ENCODE measurements at regions not wholly inside any gene's neighbourhood (a gene's known extent, or its start where the extent isn't known, plus 50 kb on each side); places are given as distances from the start of the nearest gene placed in this dataset.

- Histone ChIP-seq H3K9me1 (ENCODE audit: insufficient read depth, low read length) (no peaks in the 10 kb centered on the region), H3K4me1 (ENCODE audit: control insufficient read depth, insufficient read depth, low read length) (no peaks in the 10 kb centered on the region), H3K79me1 (ENCODE audit: low read depth in 1 of 2, low read length in 2 of 2) (no peaks in the 10 kb centered on the region), H3K4me3 (ENCODE audit: insufficient read depth, low read depth, low read length) (no peak overlapping the region), H3K4ac (ENCODE audit: low read depth, low read length) (no peak overlapping the region), H2BK5ac (ENCODE audit: low read depth, low read length, poor library complexity, severe bottlenecking) (no peak overlapping the region), H3K56ac (ENCODE audit: extremely low read depth, insufficient read depth, low read length) (no peak overlapping the region), H2BK15ac (ENCODE audit: low read depth, low read length) (no peak overlapping the region), H3K23ac (ENCODE audit: low read depth, low read length) (no peak overlapping the region), H2BK20ac (ENCODE audit: low read depth, low read length) (no peak overlapping the region), H3K27me3 (ENCODE audit: control insufficient read depth, insufficient read depth, low read length) (no peaks in the 10 kb centered on the region), H3K27ac (ENCODE audit: insufficient read depth, low read length) (no peak overlapping the region), H4K91ac (ENCODE audit: insufficient read depth, low read depth, low read length) (no peak overlapping the region), H4K20me1 (ENCODE audit: insufficient read depth, low read length) (no peaks in the 10 kb centered on the region), H3K36me3 (ENCODE audit: control insufficient read depth, insufficient read depth, low read length) (no peaks in the 10 kb centered on the region), H3K18ac (ENCODE audit: low read depth, low read length) (no peak overlapping the region), H4K8ac (ENCODE audit: low read depth in 2 of 2, low read length in 2 of 2) (no peak overlapping the region), H4K5ac (ENCODE audit: low read depth, low read length) (no peak overlapping the region), H2AK5ac (ENCODE audit: low read depth, low read length) (no peak overlapping the region), H2AK9ac (replicated peaks; ENCODE audit: low read depth, low read length, poor library complexity) (no peak overlapping the region), H3K9me3 (ENCODE audit: control insufficient read depth, insufficient read depth, low read length) (no peaks in the 10 kb centered on the region), H2AFZ (replicated peaks; ENCODE audit: low read length, poor library complexity) (no peak overlapping the region), H2BK120ac (ENCODE audit: low read depth, low read length) (no peak overlapping the region), H3K14ac (replicated peaks; ENCODE audit: low read depth, low read length) (no peak overlapping the region), H3K4me2 (ENCODE audit: low read depth, low read length) (no peak overlapping the region), H3K9ac (ENCODE audit: low read depth, low read length) (no peak overlapping the region)
- CTCF ChIA-PET: interaction anchor here (0.6 kb wide), 1 partner anchor 1639 kb away, joined by 3 read pairs; no protein-coding TSS in a partner anchor
- 80% methylated on average over 2 of the region's 7 CpGs; no CpG with 5 or more reads in 1 of the 2 experiments for WGBS, 2 experiments (ENCODE audit: extremely low coverage in 2 of 2, insufficient read length in 1 of 2)
- ATAC-seq (ENCODE audit: low read depth): no peak
- dilution Hi-C loops (cut with HindIII; ENCODE audit: low sequenced_read_pairs, unreplicated experiment) (no loop called here), in situ Hi-C loops (cut with MboI; ENCODE audit: low sequenced_read_pairs) (no loop called here), intact Hi-C loops (cut with micrococcal nuclease) (no loop called here)
- TF ChIP-seq USF2 (IDR thresholded peaks at IDR 0.05; ENCODE audit: low read depth, low read length): no peak
- TF ChIP-seq CHD1 (IDR thresholded peaks at IDR 0.05; ENCODE audit: low read depth, low read length): no peak
- TF ChIP-seq RCOR1 (IDR thresholded peaks at IDR 0.05; ENCODE audit: insufficient replicate concordance, low read length): no peak
- TF ChIP-seq MAFK (IDR thresholded peaks at IDR 0.05; ENCODE audit: low read depth, low read length): no peak
- TF ChIP-seq MXI1 (IDR thresholded peaks at IDR 0.05; ENCODE audit: borderline replicate concordance, low read depth, low read length): no peak
- no peak for TF ChIP-seq NFE2L2 (IDR thresholded peaks at IDR 0.05; ENCODE audit: low read depth, low read length)
- TF ChIP-seq CEBPB (IDR thresholded peaks at IDR 0.05; ENCODE audit: low read depth, low read length): no peak
- TF ChIP-seq ELK1 (IDR thresholded peaks at IDR 0.05; ENCODE audit: borderline replicate concordance, low read depth, low read length): no peak
- TF ChIP-seq RFX5 (IDR thresholded peaks at IDR 0.05; ENCODE audit: low read depth, low read length): no peak
- no peak for TF ChIP-seq POLR2A (IDR thresholded peaks at IDR 0.05; ENCODE audit: low read depth, low read length)
- TF ChIP-seq CTCF (conservative IDR thresholded peaks at IDR 0.05; ENCODE audit: low read depth, low read length): no peak
- no peak for TF ChIP-seq FOS (IDR thresholded peaks at IDR 0.05; ENCODE audit: low read depth, low read length)
- TF ChIP-seq RAD21 (IDR thresholded peaks at IDR 0.05; ENCODE audit: low read length): no peak
- TF ChIP-seq SMC3 (IDR thresholded peaks at IDR 0.05; ENCODE audit: low read depth, low read length): no peak
- TF ChIP-seq BHLHE40 (IDR thresholded peaks at IDR 0.05; ENCODE audit: low read depth, low read length): no peak
- TF ChIP-seq MAZ (IDR thresholded peaks at IDR 0.05; ENCODE audit: borderline replicate concordance, low read depth, low read length): no peak
- no peak for DNase-seq
- BruUV-seq (replicated peaks): no TSS peak
- POLR2A ChIA-PET (ENCODE audit: unreplicated experiment): no interaction called here
Measured at GRCh38 chr1:217348960-217349664, 281.8 kb downstream of the GPATCH2 start.

Measured in IMR-90 (cell line).